ENCODE measurements at regions not wholly inside any gene's neighbourhood (a gene's known extent, or its start where the extent isn't known, plus 50 kb on each side); places are given as distances from the start of the nearest gene placed in this dataset.

DNA sequence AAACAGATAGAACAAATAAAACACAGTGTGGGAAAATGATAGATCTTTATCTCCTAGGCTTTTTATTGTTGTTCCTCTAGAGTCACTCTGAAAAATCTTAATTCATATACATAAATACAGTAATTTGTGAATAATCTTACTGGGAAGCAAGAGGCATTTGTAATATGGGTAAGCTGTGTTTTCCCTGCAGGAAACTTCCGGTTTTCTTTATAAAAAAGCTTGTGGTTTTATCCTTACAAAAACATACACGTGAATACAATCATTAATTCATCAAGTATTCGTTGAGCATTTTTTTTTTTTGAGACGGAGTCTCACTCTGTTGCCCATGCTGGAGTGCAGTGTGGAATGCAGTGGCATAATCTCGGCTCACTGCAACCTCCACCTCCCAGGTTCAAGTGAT, 1312.8 kb upstream of the ZEB2 start:
- TF ChIP-seq, protein P1, sequence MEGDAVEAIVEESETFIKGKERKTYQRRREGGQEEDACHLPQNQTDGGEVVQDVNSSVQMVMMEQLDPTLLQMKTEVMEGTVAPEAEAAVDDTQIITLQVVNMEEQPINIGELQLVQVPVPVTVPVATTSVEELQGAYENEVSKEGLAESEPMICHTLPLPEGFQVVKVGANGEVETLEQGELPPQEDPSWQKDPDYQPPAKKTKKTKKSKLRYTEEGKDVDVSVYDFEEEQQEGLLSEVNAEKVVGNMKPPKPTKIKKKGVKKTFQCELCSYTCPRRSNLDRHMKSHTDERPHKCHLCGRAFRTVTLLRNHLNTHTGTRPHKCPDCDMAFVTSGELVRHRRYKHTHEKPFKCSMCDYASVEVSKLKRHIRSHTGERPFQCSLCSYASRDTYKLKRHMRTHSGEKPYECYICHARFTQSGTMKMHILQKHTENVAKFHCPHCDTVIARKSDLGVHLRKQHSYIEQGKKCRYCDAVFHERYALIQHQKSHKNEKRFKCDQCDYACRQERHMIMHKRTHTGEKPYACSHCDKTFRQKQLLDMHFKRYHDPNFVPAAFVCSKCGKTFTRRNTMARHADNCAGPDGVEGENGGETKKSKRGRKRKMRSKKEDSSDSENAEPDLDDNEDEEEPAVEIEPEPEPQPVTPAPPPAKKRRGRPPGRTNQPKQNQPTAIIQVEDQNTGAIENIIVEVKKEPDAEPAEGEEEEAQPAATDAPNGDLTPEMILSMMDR (IDR thresholded peaks at IDR 0.05) = no peak
- TF ChIP-seq POLR2A (IDR thresholded peaks at IDR 0.05) = no peak
